ENCODE measurements at regions not wholly inside any gene's neighbourhood (a gene's known extent, or its start where the extent isn't known, plus 50 kb on each side); places are given as distances from the start of the nearest gene placed in this dataset.
"Not testable (repeated sequence)": the region's sequence is repeated elsewhere in the genome, so short reads cannot be mapped to it uniquely, and the experiment has no call there.

DNA sequence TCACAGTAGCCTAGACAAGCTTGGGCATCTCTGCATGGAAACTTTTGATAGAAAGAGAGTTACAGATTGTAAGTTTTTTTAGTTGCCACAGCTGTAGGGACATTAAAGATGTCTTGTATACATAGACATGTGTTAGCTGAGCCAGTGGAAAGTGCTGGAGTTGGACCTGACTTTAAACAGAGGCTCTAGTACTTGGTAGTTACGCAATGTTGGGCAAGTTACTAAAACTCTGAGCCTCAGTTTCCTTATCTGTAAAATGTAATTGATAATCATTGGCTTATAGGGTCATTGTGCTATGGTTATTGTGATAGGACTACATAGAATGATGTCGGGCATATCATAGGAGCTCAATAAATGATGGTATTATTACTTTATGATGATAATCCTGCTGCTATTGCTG, 225.8 kb upstream of the CPHXL start:
- 94 to 100% methylated on average over 1 to 2 of the region's 2 CpGs for WGBS, 2 experiments (ENCODE audit: insufficient coverage in 1 of 2, insufficient read length in 1 of 2)
- no peak overlapping the region for H3K27ac Mint-ChIP-seq

DNA sequence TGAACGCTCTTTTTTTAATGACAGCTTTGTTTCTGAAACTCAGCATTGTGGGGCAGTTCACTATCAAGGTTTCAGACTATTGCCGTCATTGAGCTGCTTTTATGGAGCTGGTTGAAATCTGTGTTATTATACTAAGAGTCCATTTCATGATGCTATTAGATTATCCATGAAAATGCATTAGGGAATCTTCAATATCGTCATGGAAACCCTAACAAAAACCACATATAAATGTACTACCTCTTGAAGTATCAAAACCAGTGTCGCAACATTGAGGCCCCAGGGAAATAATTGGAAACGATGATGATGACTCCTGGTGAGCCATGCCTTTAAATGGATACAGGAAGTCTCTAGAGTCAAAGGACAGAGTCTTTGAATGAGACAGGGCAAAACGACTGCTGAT, 231.6 kb upstream of the CPHXL start:
- WGBS, 2 experiments (ENCODE audit: insufficient coverage in 1 of 2, insufficient read length in 1 of 2), result 92 to 94% methylated on average over 2 to 6 of the region's 6 CpGs
- Histone ChIP-seq H3K9me3 (ENCODE audit: control insufficient read depth, low read length) (no peaks in the 10 kb centered on the region), H3K27me3 (ENCODE audit: control insufficient read depth, insufficient read depth, low read length, poor library complexity, severe bottlenecking) (no peaks in the 10 kb centered on the region), H3K27ac (ENCODE audit: low read depth, low read length) (no peak overlapping the region), H3K9ac (ENCODE audit: extremely low read depth, low read length, poor library complexity, severe bottlenecking) (no peak overlapping the region), H3K4me3 (ENCODE audit: low read length) (no peak overlapping the region), H3K4me1 (ENCODE audit: control insufficient read depth, insufficient read depth, low read length) (no peaks in the 10 kb centered on the region), H3K36me3 (ENCODE audit: control insufficient read depth, insufficient read depth, low read length) (no peaks in the 10 kb centered on the region)
- TF ChIP-seq, protein P1, sequence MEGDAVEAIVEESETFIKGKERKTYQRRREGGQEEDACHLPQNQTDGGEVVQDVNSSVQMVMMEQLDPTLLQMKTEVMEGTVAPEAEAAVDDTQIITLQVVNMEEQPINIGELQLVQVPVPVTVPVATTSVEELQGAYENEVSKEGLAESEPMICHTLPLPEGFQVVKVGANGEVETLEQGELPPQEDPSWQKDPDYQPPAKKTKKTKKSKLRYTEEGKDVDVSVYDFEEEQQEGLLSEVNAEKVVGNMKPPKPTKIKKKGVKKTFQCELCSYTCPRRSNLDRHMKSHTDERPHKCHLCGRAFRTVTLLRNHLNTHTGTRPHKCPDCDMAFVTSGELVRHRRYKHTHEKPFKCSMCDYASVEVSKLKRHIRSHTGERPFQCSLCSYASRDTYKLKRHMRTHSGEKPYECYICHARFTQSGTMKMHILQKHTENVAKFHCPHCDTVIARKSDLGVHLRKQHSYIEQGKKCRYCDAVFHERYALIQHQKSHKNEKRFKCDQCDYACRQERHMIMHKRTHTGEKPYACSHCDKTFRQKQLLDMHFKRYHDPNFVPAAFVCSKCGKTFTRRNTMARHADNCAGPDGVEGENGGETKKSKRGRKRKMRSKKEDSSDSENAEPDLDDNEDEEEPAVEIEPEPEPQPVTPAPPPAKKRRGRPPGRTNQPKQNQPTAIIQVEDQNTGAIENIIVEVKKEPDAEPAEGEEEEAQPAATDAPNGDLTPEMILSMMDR (conservative IDR thresholded peaks at IDR 0.05), result no peak
- no peak for DNase-seq
- H3K27me3 Mint-ChIP-seq (ENCODE audit: insufficient read depth), result peaks cover 19% of the 10 kb centered on the region
- H3K36me3 Mint-ChIP-seq (ENCODE audit: low read depth), result no peaks in the 10 kb centered on the region
- H3K4me3 Mint-ChIP-seq, result no peak overlapping the region
- H3K27ac Mint-ChIP-seq, result no peak overlapping the region
- H3K9me3 Mint-ChIP-seq, result peaks cover 3% of the 10 kb centered on the region
- no peaks in the 10 kb centered on the region for H3K4me1 Mint-ChIP-seq

More for the DNA sequence above, 225.8 kb upstream of the CPHXL start:
- Histone ChIP-seq H3K4me3 (ENCODE audit: low read length) (no peak overlapping the region), H3K4me1 (ENCODE audit: control insufficient read depth, insufficient read depth, low read length) (no peaks in the 10 kb centered on the region), H3K27me3 (ENCODE audit: control insufficient read depth, insufficient read depth, low read length, poor library complexity, severe bottlenecking) (no peaks in the 10 kb centered on the region), H3K36me3 (ENCODE audit: control insufficient read depth, insufficient read depth, low read length) (no peaks in the 10 kb centered on the region), H3K9me3 (ENCODE audit: control insufficient read depth, low read length) (no peaks in the 10 kb centered on the region), H3K9ac (ENCODE audit: extremely low read depth, low read length, poor library complexity, severe bottlenecking) (no peak overlapping the region), H3K27ac (ENCODE audit: low read depth, low read length) (no peak overlapping the region)
- Mint-ChIP-seq H3K4me1 (peaks cover 16% of the 10 kb centered on the region), H3K4me3 (no peak overlapping the region), H3K9me3 (peaks cover 3% of the 10 kb centered on the region), H3K36me3 (ENCODE audit: low read depth) (no peaks in the 10 kb centered on the region), H3K27me3 (ENCODE audit: insufficient read depth) (peaks cover 15% of the 10 kb centered on the region)
- no peak for DNase-seq
- TF ChIP-seq, protein P1 (conservative IDR thresholded peaks at IDR 0.05), result no peak

GRCh38 chr16:75965504-75966374, 239.4 kb upstream of the CPHXL start:
- WGBS, 2 experiments (ENCODE audit: insufficient coverage in 1 of 2, insufficient read length in 1 of 2), result 83 to 100% methylated on average over 1 of the region's 1 CpG
- H3K36me3 ChIP-seq (ENCODE audit: control insufficient read depth, insufficient read depth, low read length), result no peaks in the 10 kb centered on the region
- Mint-ChIP-seq H3K36me3 (ENCODE audit: low read depth) (no peaks in the 10 kb centered on the region), H3K4me1 (peaks cover 9% of the 10 kb centered on the region), H3K27me3 (ENCODE audit: insufficient read depth) (peaks cover 34% of the 10 kb centered on the region), H3K9me3 (no peaks in the 10 kb centered on the region), H3K4me3 (no peak overlapping the region), H3K27ac (no peak overlapping the region)
- no peak overlapping the region for H3K27ac ChIP-seq (ENCODE audit: low read depth, low read length)
- H3K4me3 ChIP-seq (ENCODE audit: low read length), result no peak overlapping the region
- H3K4me1 ChIP-seq (ENCODE audit: control insufficient read depth, insufficient read depth, low read length), result peaks cover 3% of the 10 kb centered on the region
- TF ChIP-seq, protein P1 (conservative IDR thresholded peaks at IDR 0.05), result no peak
- DNase-seq, result no peak
- H3K9ac ChIP-seq (ENCODE audit: extremely low read depth, low read length, poor library complexity, severe bottlenecking), result no peak overlapping the region
- H3K27me3 ChIP-seq (ENCODE audit: control insufficient read depth, insufficient read depth, low read length, poor library complexity, severe bottlenecking), result no peaks in the 10 kb centered on the region
- H3K9me3 ChIP-seq (ENCODE audit: control insufficient read depth, low read length), result no peaks in the 10 kb centered on the region

- peaks cover 51% of the 10 kb centered on the region for H3K27me3 Mint-ChIP-seq (ENCODE audit: insufficient read depth)
- H3K27ac ChIP-seq (ENCODE audit: low read depth, low read length); DNase-seq; H3K27ac Mint-ChIP-seq; H3K4me1 Mint-ChIP-seq; H3K9ac ChIP-seq (ENCODE audit: extremely low read depth, low read length, poor library complexity, severe bottlenecking); H3K9me3 Mint-ChIP-seq; H3K4me3 ChIP-seq (ENCODE audit: low read length); H3K27me3 ChIP-seq (ENCODE audit: control insufficient read depth, insufficient read depth, low read length, poor library complexity, severe bottlenecking); H3K36me3 Mint-ChIP-seq (ENCODE audit: low read depth); H3K4me1 ChIP-seq (ENCODE audit: control insufficient read depth, insufficient read depth, low read length); H3K9me3 ChIP-seq (ENCODE audit: control insufficient read depth, low read length); H3K4me3 Mint-ChIP-seq; H3K36me3 ChIP-seq (ENCODE audit: control insufficient read depth, insufficient read depth, low read length): not testable (repeated sequence)
- WGBS, 2 experiments (ENCODE audit: insufficient coverage in 1 of 2, insufficient read length in 1 of 2), result 86 to 92% methylated on average over 4 to 6 of the region's 6 CpGs
Observed at GRCh38 chr16:75969120-75969519, 242.8 kb upstream of the CPHXL start.
